Naive thymus-derived CD4-positive, alpha-beta T cell (primary cell): ENCODE measurements at regions not wholly inside any gene's neighbourhood (a gene's known extent, or its start where the extent isn't known, plus 50 kb on each side); places are given as distances from the start of the nearest gene placed in this dataset.

ENCODE experiments used
- ATAC-seq: fragments of 150-1000 bp; cut with Tn5 transposase; 2 replicates; pipeline ENCODE4 v1.10.0; 2021; ENCODE audit warnings: mild to moderate bottlenecking, moderate library complexity
- CTCF ChIA-PET: fragments of 350-600 bp; sonication (Branson Sonifier 250); formaldehyde crosslinking; loops from one replicate; lab custom pipeline; 2021; ENCODE audit warnings: antibody characterized with exemption; lab: Charles Lee
- POLR2A ChIA-PET: fragments of 350-600 bp; sonication (Branson Sonifier 250); formaldehyde crosslinking; loops from one replicate; lab custom pipeline; 2021; ENCODE audit warnings: antibody characterized with exemption, inconsistent platforms; lab: Charles Lee
- DNase-seq, 9 donors: peaks; one replicate each; pipeline versions ENCODE4 v3.0.0 to v3.0.0-alpha.2; 2020 to 2022; ENCODE audit warnings: mixed read lengths in 1 of 9
- H3K27ac ChIP-seq: one replicate; pipeline ENCODE4 v1.7.0; 2013; ENCODE audit warnings: mild to moderate bottlenecking, low read depth, low read length, moderate library complexity
- H3K27me3 ChIP-seq, 2 donors: one replicate each; pipeline ENCODE4 v1.7.0; 2013; ENCODE audit warnings: low read length in 2 of 2, mild to moderate bottlenecking in 2 of 2, moderate library complexity in 2 of 2; ENCODE audit not compliant: control insufficient read depth in 2 of 2, insufficient read depth in 2 of 2
- H3K36me3 ChIP-seq, 3 experiments: 1 replicate in 2 of 3; 2 replicates in 1 of 3; pipeline ENCODE4 v1.7.0; 2013; ENCODE audit warnings: low read length in 3 of 3, mild to moderate bottlenecking in 3 of 3, moderate library complexity in 1 of 3; ENCODE audit not compliant: insufficient read depth in 3 of 3, control insufficient read depth in 2 of 3
- H3K4me1 ChIP-seq, 2 donors: one replicate each; pipeline ENCODE4 v1.7.0; 2013; ENCODE audit warnings: low read length in 2 of 2, mild to moderate bottlenecking in 2 of 2, moderate library complexity in 1 of 2; ENCODE audit not compliant: control insufficient read depth in 2 of 2, insufficient read depth in 2 of 2
- H3K4me3 ChIP-seq: 2 replicates; pipeline ENCODE4 v1.7.0; 2013; ENCODE audit warnings: mild to moderate bottlenecking, low read length
- H3K9me3 ChIP-seq, 3 experiments: 1 replicate in 2 of 3; 2 replicates in 1 of 3; pipeline ENCODE4 v1.7.0; 2013; ENCODE audit warnings: low read length in 3 of 3; ENCODE audit not compliant: control insufficient read depth in 2 of 3
- H3K27ac Mint-ChIP-seq, 9 donors: one replicate each; pipeline ENCODE4 v1.8.0; 2020 to 2022; ENCODE audit warnings: mixed read lengths in 9 of 9, mild to moderate bottlenecking in 8 of 9, moderate library complexity in 5 of 9, inconsistent platforms in 2 of 9
- H3K27me3 Mint-ChIP-seq, 5 donors: one replicate each; pipeline ENCODE4 v1.8.0; 2021 to 2022; ENCODE audit warnings: mixed read lengths in 5 of 5, mild to moderate bottlenecking in 1 of 5
- H3K36me3 Mint-ChIP-seq, 5 donors: one replicate each; pipeline ENCODE4 v1.8.0; 2020 to 2022; ENCODE audit warnings: mixed read lengths in 5 of 5, mild to moderate bottlenecking in 3 of 5, inconsistent platforms in 1 of 5
- H3K4me1 Mint-ChIP-seq, 7 donors: one replicate each; pipeline ENCODE4 v1.8.0; 2020 to 2022; ENCODE audit warnings: mixed read lengths in 7 of 7, mild to moderate bottlenecking in 3 of 7, inconsistent platforms in 1 of 7
- H3K4me3 Mint-ChIP-seq, 10 donors: one replicate each; pipeline ENCODE4 v1.8.0; 2020 to 2022; ENCODE audit warnings: mild to moderate bottlenecking in 10 of 10, mixed read lengths in 10 of 10, moderate library complexity in 6 of 10, inconsistent platforms in 2 of 10
- H3K9me3 Mint-ChIP-seq, 11 donors: one replicate each; pipeline ENCODE4 v1.8.0; 2020 to 2022; ENCODE audit warnings: mixed read lengths in 11 of 11, mild to moderate bottlenecking in 4 of 11, inconsistent platforms in 1 of 11, moderate library complexity in 1 of 11
- intact Hi-C, 2 donors: fragments of 100-400 bp; cut with micrococcal nuclease; formaldehyde crosslinking; loops; one replicate each; pipeline ENCODE4 v1.15.1; 2023

- no peak for DNase-seq
- H3K9me3 ChIP-seq, result no peaks in the 10 kb centered on the region
- CTCF ChIA-PET, result no interaction called here
- no peaks in the 10 kb centered on the region for H3K36me3 ChIP-seq
- no peak overlapping the region for H3K4me3 ChIP-seq
- no peaks in the 10 kb centered on the region for H3K27me3 ChIP-seq
- peaks cover 0 to 14% of the 10 kb centered on the region in 2 donors for H3K4me1 ChIP-seq
- no peak for ATAC-seq
- Mint-ChIP-seq H3K9me3 (no peaks in the 10 kb centered on the region), H3K27ac (peak overlapping the region in 1 of 9 donors; percentile 32), H3K27me3 (no peaks in the 10 kb centered on the region), H3K4me1 (peaks cover 1 to 78% (median 27%) of the 10 kb centered on the region in 7 donors), H3K36me3 (peaks cover 0 to 22% (median 0%) of the 10 kb centered on the region in 5 donors), H3K4me3 (peak overlapping the region in 1 of 10 donors; percentile 10)
- intact Hi-C loops, result no loop called here
- POLR2A ChIA-PET, result no interaction called here
- no peak overlapping the region for H3K27ac ChIP-seq
These were observed 93.7 kb downstream of the GADD45G start for GRCh38 chr9:89698411-89699005.

- Mint-ChIP-seq H3K27ac (peak overlapping the region in 5 of 9 donors; percentile 48 to 83 (median 67)), H3K36me3 (peaks cover 0 to 31% (median 0%) of the 10 kb centered on the region in 5 donors), H3K4me1 (peaks cover 1 to 80% (median 27%) of the 10 kb centered on the region in 7 donors), H3K4me3 (peak overlapping the region in 2 of 10 donors; percentile 2 to 8), H3K9me3 (no peaks in the 10 kb centered on the region), H3K27me3 (no peaks in the 10 kb centered on the region)
- H3K4me3 ChIP-seq, result no peak overlapping the region
- ChIA-PET POLR2A (no interaction called here), CTCF (interaction anchor here (0.6 kb wide), 1 partner anchor 11 kb away, joined by 3 read pairs; no protein-coding TSS in a partner anchor)
- peaks cover 0 to 14% of the 10 kb centered on the region in 2 donors for H3K4me1 ChIP-seq
- H3K27ac ChIP-seq, result no peak overlapping the region
- no peaks in the 10 kb centered on the region for H3K36me3 ChIP-seq
- H3K27me3 ChIP-seq, result no peaks in the 10 kb centered on the region
- intact Hi-C loops, result loop anchor here (2.0 to 5.0 kb wide), 6 partner anchors 42 to 277 kb away; partner anchors contain the start of gene GADD45G (in 1 of the 2)
- no peaks in the 10 kb centered on the region for H3K9me3 ChIP-seq
- ATAC-seq (no peak), DNase-seq (no peak)
These were observed 94.8 kb downstream of the GADD45G start for GRCh38 chr9:89699646-89700045.

- ATAC-seq (peak; percentile 96), DNase-seq (peak; percentile 23 to 83 (median 50))
- Histone ChIP-seq H3K36me3 (no peaks in the 10 kb centered on the region), H3K27me3 (no peaks in the 10 kb centered on the region), H3K27ac (no peak overlapping the region), H3K4me1 (peaks cover 0 to 14% of the 10 kb centered on the region in 2 donors), H3K4me3 (no peak overlapping the region), H3K9me3 (no peaks in the 10 kb centered on the region)
- H3K4me1 Mint-ChIP-seq, result peaks cover 1 to 85% (median 27%) of the 10 kb centered on the region in 7 donors
- intact Hi-C loops, result loop anchor here (1.0 to 5.0 kb wide), 13 partner anchors 11 to 389 kb away; partner anchors contain the start of gene GADD45G (in 2 of the 2)
- CTCF ChIA-PET, result no interaction called here
- H3K4me3 Mint-ChIP-seq, result peak overlapping the region; percentile 53 to 89 (median 68)
- POLR2A ChIA-PET, result interaction anchor here (1.0 kb wide), 2 partner anchors 13 to 31 kb away, joined by 3 read pairs; no protein-coding TSS in a partner anchor
- peaks cover 0 to 39% (median 0%) of the 10 kb centered on the region in 5 donors for H3K36me3 Mint-ChIP-seq
- no peaks in the 10 kb centered on the region for H3K27me3 Mint-ChIP-seq
- peak overlapping the region; percentile 61 to 91 (median 65) for H3K27ac Mint-ChIP-seq
- H3K9me3 Mint-ChIP-seq, result no peaks in the 10 kb centered on the region
These were observed 96.5 kb downstream of the GADD45G start for GRCh38 chr9:89701221-89701798.

GRCh38 chr9:89702401-89702800 lies 97.6 kb downstream of the GADD45G start:
- no peaks in the 10 kb centered on the region for H3K9me3 ChIP-seq
- intact Hi-C loops, result loop anchor here (5.0 kb wide), 5 partner anchors 40 to 280 kb away; no protein-coding TSS in a partner anchor
- H3K4me3 ChIP-seq, result no peak overlapping the region
- H3K4me3 Mint-ChIP-seq, result peak overlapping the region in 1 of 10 donors; percentile 89
- DNase-seq (no peak), ATAC-seq (no peak)
- H3K36me3 ChIP-seq, result no peaks in the 10 kb centered on the region
- no peaks in the 10 kb centered on the region for H3K27me3 ChIP-seq
- CTCF ChIA-PET, result no interaction called here
- H3K9me3 Mint-ChIP-seq, result no peaks in the 10 kb centered on the region
- no peaks in the 10 kb centered on the region for H3K27me3 Mint-ChIP-seq
- POLR2A ChIA-PET, result interaction anchor here (0.5 kb wide), 1 partner anchor 91 kb away, joined by 5 read pairs; no protein-coding TSS in a partner anchor
- peaks cover 0 to 14% of the 10 kb centered on the region in 2 donors for H3K4me1 ChIP-seq
- no peak overlapping the region for H3K27ac ChIP-seq
- peaks cover 1 to 83% (median 27%) of the 10 kb centered on the region in 7 donors for H3K4me1 Mint-ChIP-seq
- H3K27ac Mint-ChIP-seq, result peak overlapping the region in 4 of 9 donors; percentile 7 to 91 (median 74)
- H3K36me3 Mint-ChIP-seq, result peaks cover 0 to 47% (median 0%) of the 10 kb centered on the region in 5 donors

GRCh38 chr9:89705651-89706050 lies 100.8 kb downstream of the GADD45G start:
- H3K36me3 ChIP-seq, result no peaks in the 10 kb centered on the region
- ATAC-seq (no peak), DNase-seq (no peak)
- peaks cover 0 to 3% (median 0%) of the 10 kb centered on the region in 11 donors for H3K9me3 Mint-ChIP-seq
- H3K27ac Mint-ChIP-seq, result peak overlapping the region in 1 of 9 donors; percentile 40
- POLR2A ChIA-PET, result no interaction called here
- no peaks in the 10 kb centered on the region for H3K9me3 ChIP-seq
- H3K4me3 ChIP-seq, result no peak overlapping the region
- peaks cover 5 to 86% (median 19%) of the 10 kb centered on the region in 7 donors for H3K4me1 Mint-ChIP-seq
- H3K4me1 ChIP-seq, result peaks cover 0 to 14% of the 10 kb centered on the region in 2 donors
- peak overlapping the region in 1 of 10 donors; percentile 72 for H3K4me3 Mint-ChIP-seq
- H3K27ac ChIP-seq, result no peak overlapping the region
- H3K27me3 ChIP-seq, result no peaks in the 10 kb centered on the region
- H3K36me3 Mint-ChIP-seq, result peaks cover 0 to 68% (median 0%) of the 10 kb centered on the region in 5 donors
- intact Hi-C loops, result no loop called here
- H3K27me3 Mint-ChIP-seq, result no peaks in the 10 kb centered on the region
- CTCF ChIA-PET, result no interaction called here

GRCh38 chr9:89706086-89706485 lies 101.3 kb downstream of the GADD45G start:
- no peak for ATAC-seq
- intact Hi-C loops, result no loop called here
- H3K4me1 Mint-ChIP-seq, result peaks cover 5 to 86% (median 14%) of the 10 kb centered on the region in 7 donors

More at GRCh38 chr9:89706086-89706485, 101.3 kb downstream of the GADD45G start:
- POLR2A ChIA-PET, result no interaction called here
- no peak overlapping the region for H3K27ac ChIP-seq
- H3K4me3 ChIP-seq, result no peak overlapping the region
- peaks cover 0 to 10% of the 10 kb centered on the region in 2 donors for H3K4me1 ChIP-seq
- CTCF ChIA-PET, result no interaction called here
- no peaks in the 10 kb centered on the region for H3K27me3 ChIP-seq
- H3K9me3 Mint-ChIP-seq, result peaks cover 0 to 3% (median 0%) of the 10 kb centered on the region in 11 donors
- no peaks in the 10 kb centered on the region for H3K27me3 Mint-ChIP-seq
- H3K36me3 Mint-ChIP-seq, result peaks cover 0 to 70% (median 0%) of the 10 kb centered on the region in 5 donors
- no peaks in the 10 kb centered on the region for H3K36me3 ChIP-seq
- DNase-seq, result no peak
- no peaks in the 10 kb centered on the region for H3K9me3 ChIP-seq
- H3K4me3 Mint-ChIP-seq, result peak overlapping the region in 1 of 10 donors; percentile 72
- peak overlapping the region in 2 of 9 donors; percentile 36 to 40 for H3K27ac Mint-ChIP-seq
